Endothelial cell of umbilical vein (primary cell): ENCODE measurements at regions not wholly inside any gene's neighbourhood (a gene's known extent, or its start where the extent isn't known, plus 50 kb on each side); places are given as distances from the start of the nearest gene placed in this dataset.

Experiments
- BruUV-seq: library from RNA; stranded (reverse); fragments of 400-500 nt; replicated peaks from 2 replicates; lab custom pipeline; 2021; lab: Mats Ljungman, UMichigan
- CTCF ChIA-PET: fragments of 300-600, 350-600 bp; sonication (Branson Sonifier 250); formaldehyde crosslinking; loops from one replicate; lab custom pipeline; 2021; ENCODE audit warnings: antibody characterized with exemption, inconsistent platforms; lab: Charles Lee
- POLR2A ChIA-PET: fragments of 300-600, 350-600 bp; sonication (Branson Sonifier 250); formaldehyde crosslinking; loops from one replicate; lab custom pipeline; 2021; ENCODE audit warnings: antibody characterized with exemption, inconsistent platforms; lab: Charles Lee
- DNase-seq: peaks from one replicate; pipeline ENCODE4 v3.0.0-alpha.2; 2011; ENCODE audit warnings: low read depth, low spot score
- FAIRE-seq: peaks from 2 replicates; lab custom pipeline; 2011; peaks lifted over from hg19 to GRCh38; lab: Jason Lieb, UNC
- H2AFZ ChIP-seq: 2 replicates; pipeline ENCODE4 v1.6.0; 2012; ENCODE audit warnings: low read depth, low read length, control low read depth, inconsistent platforms
- H3K27ac ChIP-seq: 2 replicates; pipeline ENCODE4 v1.5.1; 2011; ENCODE audit warnings: low read depth, mild to moderate bottlenecking, control low read depth, low read length, moderate library complexity; ENCODE audit not compliant: insufficient read depth
- H3K27me3 ChIP-seq, 2 experiments: 2 replicates each; pipeline versions ENCODE4 v1.6.0 to v1.6.1; 2011; ENCODE audit warnings: low read length in 2 of 2, mixed read lengths in 1 of 2; ENCODE audit not compliant: control insufficient read depth in 2 of 2, insufficient read depth in 2 of 2
- H3K36me3 ChIP-seq, 2 experiments: 2 replicates in 1 of 2; 3 replicates in 1 of 2; pipeline ENCODE4 v1.5.1; 2011; ENCODE audit warnings: low read length in 2 of 2, mild to moderate bottlenecking in 1 of 2, moderate library complexity in 1 of 2; ENCODE audit not compliant: control insufficient read depth in 2 of 2, insufficient read depth in 2 of 2; ENCODE audit errors: extremely low read depth in 1 of 2
- H3K4me1 ChIP-seq: 3 replicates; pipeline ENCODE4 v1.5.1; 2011; ENCODE audit warnings: mild to moderate bottlenecking, low read length; ENCODE audit not compliant: control insufficient read depth, insufficient read depth; ENCODE audit errors: extremely low read depth
- H3K4me2 ChIP-seq: 2 replicates; pipeline ENCODE4 v1.6.1; 2011; ENCODE audit warnings: low read length, control low read depth, mixed read lengths; ENCODE audit not compliant: insufficient read depth
- H3K4me3 ChIP-seq, 3 experiments: fragments of 200-600 bp in 1 of 3; sonication (generic), shearing (Covaris generic) in 1 of 3; replicated peaks in 1 of 3; 2 replicates each; pipeline ENCODE4 v1.5.1; 2011 to 2016; ENCODE audit warnings: control low read depth in 3 of 3, low read length in 3 of 3, mild to moderate bottlenecking in 2 of 3, inconsistent platforms in 1 of 3, low read depth in 1 of 3, moderate library complexity in 1 of 3; ENCODE audit not compliant: insufficient read depth in 1 of 3
- H3K79me2 ChIP-seq: 2 replicates; pipeline ENCODE4 v1.6.0; 2012; ENCODE audit warnings: low read length, inconsistent platforms; ENCODE audit not compliant: control insufficient read depth, insufficient read depth
- H3K9ac ChIP-seq: replicated peaks from 2 replicates; pipeline ENCODE3; 2011; ENCODE audit warnings: low read length, control low read depth; ENCODE audit not compliant: insufficient read depth; ENCODE audit errors: extremely low read depth
- H3K9me1 ChIP-seq: replicated peaks from 3 replicates; pipeline ENCODE4 v1.6.0; 2011; ENCODE audit warnings: mild to moderate bottlenecking, low read length; ENCODE audit not compliant: control insufficient read depth, insufficient read depth; ENCODE audit errors: extremely low read depth
- H3K9me3 ChIP-seq: replicated peaks from 2 replicates; pipeline ENCODE4 v1.5.1; 2012; ENCODE audit warnings: low read length, inconsistent platforms; ENCODE audit not compliant: control insufficient read depth, insufficient read depth
- H4K20me1 ChIP-seq: replicated peaks from 2 replicates; pipeline ENCODE3; 2011; ENCODE audit warnings: mild to moderate bottlenecking, low read length; ENCODE audit not compliant: control insufficient read depth, insufficient read depth; ENCODE audit errors: extremely low read depth
- CTCF ChIP-seq, 2 donors: IDR thresholded peaks; 1 replicate in 1 of 2; 2 replicates in 1 of 2; pipeline ENCODE4 v1.5.1; 2011; ENCODE audit warnings: low read length in 2 of 2, mild to moderate bottlenecking in 2 of 2, moderate library complexity in 2 of 2, control low read depth in 1 of 2, inconsistent platforms in 1 of 2, low read depth in 1 of 2; ENCODE audit not compliant: insufficient read depth in 1 of 2; ENCODE audit errors: extremely low read depth in 1 of 2
- EZH2 ChIP-seq: IDR thresholded peaks from 2 replicates; pipeline ENCODE4 v1.6.1; 2012; ENCODE audit warnings: borderline replicate concordance, low read depth, mild to moderate bottlenecking, moderate library complexity, low read length, inconsistent platforms; ENCODE audit not compliant: severe bottlenecking
- FOS ChIP-seq: IDR thresholded peaks from 2 replicates; pipeline ENCODE4 v1.6.1; 2011; ENCODE audit warnings: mild to moderate bottlenecking, low read length, moderate library complexity, borderline replicate concordance; ENCODE audit not compliant: insufficient read depth
- GATA2 ChIP-seq: IDR thresholded peaks from 2 replicates; pipeline ENCODE4 v1.7.0; 2011; ENCODE audit warnings: low read depth, mild to moderate bottlenecking, moderate library complexity, mixed read lengths, low read length; ENCODE audit not compliant: insufficient read length, insufficient read depth
- JUN ChIP-seq: IDR thresholded peaks from 2 replicates; pipeline ENCODE4 v1.6.1; 2011; ENCODE audit warnings: borderline replicate concordance, low read depth; ENCODE audit not compliant: insufficient read length, insufficient read depth
- MAX ChIP-seq: IDR thresholded peaks from 2 replicates; pipeline ENCODE4 v1.6.1; 2011; ENCODE audit not compliant: insufficient read depth, insufficient read length
- MYC ChIP-seq: IDR thresholded peaks from one replicate; pipeline ENCODE4 v1.6.1; 2011; ENCODE audit warnings: mild to moderate bottlenecking, low read depth, low read length
- POLR2A ChIP-seq: IDR thresholded peaks from 2 replicates; pipeline ENCODE4 v1.6.1; 2012; ENCODE audit warnings: low read depth, mild to moderate bottlenecking, control low read depth, low read length
- POLR2AphosphoS5 ChIP-seq: IDR thresholded peaks from 2 replicates; pipeline ENCODE4 v1.6.1; 2012; ENCODE audit warnings: low read depth, mild to moderate bottlenecking, control low read depth, low read length, moderate library complexity; ENCODE audit not compliant: insufficient read depth
- dilution Hi-C: fragments of 300-500 bp; cut with MboI; formaldehyde crosslinking; loops from one replicate; pipeline ENCODE4 v1.15.0; 2019; ENCODE audit warnings: low sequenced_read_pairs; ENCODE audit not compliant: extremely low pct_ligation_motif_present
- intact Hi-C: fragments of 100-400 bp; cut with micrococcal nuclease; formaldehyde crosslinking; loops from one replicate; pipeline ENCODE4 v1.10.0; 2022

DNA sequence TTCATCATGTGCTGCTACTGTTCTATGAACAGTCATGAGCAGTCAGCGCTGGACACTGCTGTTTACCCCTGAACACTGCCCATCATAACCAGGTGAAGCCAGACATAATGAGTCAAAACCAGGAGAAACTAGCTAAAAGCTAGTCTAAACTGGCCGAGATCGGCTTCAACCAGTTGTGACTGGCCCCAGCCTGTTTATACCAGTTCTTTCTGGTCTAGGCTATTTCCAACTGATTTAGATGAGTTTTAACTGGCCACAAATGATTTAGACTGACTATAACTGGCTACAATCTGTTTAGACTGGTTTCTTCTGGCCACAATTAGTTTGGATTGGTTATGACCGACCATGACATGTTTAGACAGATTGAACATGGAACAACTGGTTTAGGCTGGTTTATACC lies 348.3 kb upstream of the CAMK1G start:
- Histone ChIP-seq H3K9me1 (no peaks in the 10 kb centered on the region), H3K4me1 (peaks cover 3% of the 10 kb centered on the region), H3K36me3 (no peaks in the 10 kb centered on the region), H3K4me3 (no peak overlapping the region), H3K27me3 (peaks cover 0 to 3% of the 10 kb centered on the region in 2 experiments), H3K9me3 (no peaks in the 10 kb centered on the region), H2AFZ (no peak overlapping the region), H3K79me2 (no peaks in the 10 kb centered on the region), H3K4me2 (no peak overlapping the region), H3K27ac (no peak overlapping the region), H4K20me1 (no peaks in the 10 kb centered on the region), H3K9ac (no peak overlapping the region)
- POLR2A ChIA-PET: no interaction called here
- no peak for TF ChIP-seq EZH2
- no peak for TF ChIP-seq MYC
- TF ChIP-seq CTCF (IDR thresholded peaks at IDR 0.05; ENCODE audit: extremely low read depth in 1 of 2, insufficient read depth in 1 of 2, low read depth in 1 of 2, low read length in 2 of 2): no peak
- FAIRE-seq (no peak), DNase-seq (no peak)
- intact Hi-C loops (no loop called here), dilution Hi-C loops (no loop called here)
- BruUV-seq: no TSS peak
- CTCF ChIA-PET: no interaction called here

- Histone ChIP-seq H3K4me3 (no peak overlapping the region), H3K4me1 (peaks cover 3% of the 10 kb centered on the region), H3K9ac (no peak overlapping the region), H3K36me3 (no peaks in the 10 kb centered on the region), H3K27me3 (no peaks in the 10 kb centered on the region), H4K20me1 (no peaks in the 10 kb centered on the region), H3K27ac (no peak overlapping the region), H3K4me2 (no peak overlapping the region), H3K79me2 (no peaks in the 10 kb centered on the region), H3K9me3 (no peaks in the 10 kb centered on the region), H3K9me1 (no peaks in the 10 kb centered on the region), H2AFZ (no peak overlapping the region)
- dilution Hi-C loops (no loop called here), intact Hi-C loops (no loop called here)
- no peak for TF ChIP-seq MAX
- no peak for TF ChIP-seq POLR2A
- TF ChIP-seq MYC: no peak
- TF ChIP-seq CTCF (IDR thresholded peaks at IDR 0.05; ENCODE audit: extremely low read depth in 1 of 2, insufficient read depth in 1 of 2, low read depth in 1 of 2, low read length in 2 of 2): no peak
- no peak for TF ChIP-seq EZH2
- TF ChIP-seq JUN: no peak
- TF ChIP-seq FOS: peak; percentile 82
- no peak for TF ChIP-seq POLR2AphosphoS5
- peak; percentile 13 for TF ChIP-seq GATA2
- CTCF ChIA-PET: interaction anchor here (1.4 to 2.7 kb wide), 2 partner anchors 9 to 10 kb away, joined by 7 to 18 read pairs; no protein-coding TSS in a partner anchor
- POLR2A ChIA-PET: no interaction called here
- BruUV-seq: no TSS peak
- FAIRE-seq (no peak), DNase-seq (peak; percentile 14)
Measured at GRCh38 chr1:209238356-209238755, 345.2 kb upstream of the CAMK1G start.
